ENCODE measurements at regions not wholly inside any gene's neighbourhood (a gene's known extent, or its start where the extent isn't known, plus 50 kb on each side); places are given as distances from the start of the nearest gene placed in this dataset.

DNA sequence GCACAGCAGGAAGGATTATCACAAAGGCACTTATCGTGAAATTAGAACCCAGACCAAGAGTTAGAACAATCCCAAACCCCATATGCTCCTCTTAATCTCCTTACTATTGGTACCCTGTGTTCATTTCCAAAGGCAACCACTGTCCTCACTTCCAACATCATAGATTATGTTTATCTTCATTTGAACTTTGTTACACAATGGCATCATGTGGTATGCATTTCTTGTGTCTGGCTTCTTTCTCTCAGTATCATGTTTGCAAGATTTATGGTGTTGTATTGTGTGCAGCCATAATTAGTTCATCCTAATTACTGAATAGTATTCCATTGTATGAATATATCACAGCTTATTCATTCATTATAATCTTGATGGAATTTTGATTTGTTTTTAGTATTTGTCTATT, 124.6 kb upstream of the SEC61G start:
- Histone ChIP-seq H3K36me3 (ENCODE audit: control insufficient read depth, insufficient read depth, low read length) (no peaks in the 10 kb centered on the region), H3K4me3 (ENCODE audit: low read depth, low read length) (no peak overlapping the region), H3K27me3 (ENCODE audit: control insufficient read depth, insufficient read depth, low read length) (no peaks in the 10 kb centered on the region)
- DNase-seq (ENCODE audit: low read depth) = no peak
- TF ChIP-seq, protein P1, sequence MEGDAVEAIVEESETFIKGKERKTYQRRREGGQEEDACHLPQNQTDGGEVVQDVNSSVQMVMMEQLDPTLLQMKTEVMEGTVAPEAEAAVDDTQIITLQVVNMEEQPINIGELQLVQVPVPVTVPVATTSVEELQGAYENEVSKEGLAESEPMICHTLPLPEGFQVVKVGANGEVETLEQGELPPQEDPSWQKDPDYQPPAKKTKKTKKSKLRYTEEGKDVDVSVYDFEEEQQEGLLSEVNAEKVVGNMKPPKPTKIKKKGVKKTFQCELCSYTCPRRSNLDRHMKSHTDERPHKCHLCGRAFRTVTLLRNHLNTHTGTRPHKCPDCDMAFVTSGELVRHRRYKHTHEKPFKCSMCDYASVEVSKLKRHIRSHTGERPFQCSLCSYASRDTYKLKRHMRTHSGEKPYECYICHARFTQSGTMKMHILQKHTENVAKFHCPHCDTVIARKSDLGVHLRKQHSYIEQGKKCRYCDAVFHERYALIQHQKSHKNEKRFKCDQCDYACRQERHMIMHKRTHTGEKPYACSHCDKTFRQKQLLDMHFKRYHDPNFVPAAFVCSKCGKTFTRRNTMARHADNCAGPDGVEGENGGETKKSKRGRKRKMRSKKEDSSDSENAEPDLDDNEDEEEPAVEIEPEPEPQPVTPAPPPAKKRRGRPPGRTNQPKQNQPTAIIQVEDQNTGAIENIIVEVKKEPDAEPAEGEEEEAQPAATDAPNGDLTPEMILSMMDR (IDR thresholded peaks at IDR 0.05; ENCODE audit: insufficient read depth, low read length, poor library complexity, severe bottlenecking) = no peak

- no peak for DNase-seq (ENCODE audit: low read depth)
- TF ChIP-seq, protein P1 (IDR thresholded peaks at IDR 0.05; ENCODE audit: insufficient read depth, low read length, poor library complexity, severe bottlenecking) = no peak
- Histone ChIP-seq H3K27me3 (ENCODE audit: control insufficient read depth, insufficient read depth, low read length) (no peaks in the 10 kb centered on the region), H3K4me3 (ENCODE audit: low read depth, low read length) (no peak overlapping the region), H3K36me3 (ENCODE audit: control insufficient read depth, insufficient read depth, low read length) (no peaks in the 10 kb centered on the region)
Observed at GRCh38 chr7:54885285-54885684, 126.3 kb upstream of the SEC61G start.

DNA sequence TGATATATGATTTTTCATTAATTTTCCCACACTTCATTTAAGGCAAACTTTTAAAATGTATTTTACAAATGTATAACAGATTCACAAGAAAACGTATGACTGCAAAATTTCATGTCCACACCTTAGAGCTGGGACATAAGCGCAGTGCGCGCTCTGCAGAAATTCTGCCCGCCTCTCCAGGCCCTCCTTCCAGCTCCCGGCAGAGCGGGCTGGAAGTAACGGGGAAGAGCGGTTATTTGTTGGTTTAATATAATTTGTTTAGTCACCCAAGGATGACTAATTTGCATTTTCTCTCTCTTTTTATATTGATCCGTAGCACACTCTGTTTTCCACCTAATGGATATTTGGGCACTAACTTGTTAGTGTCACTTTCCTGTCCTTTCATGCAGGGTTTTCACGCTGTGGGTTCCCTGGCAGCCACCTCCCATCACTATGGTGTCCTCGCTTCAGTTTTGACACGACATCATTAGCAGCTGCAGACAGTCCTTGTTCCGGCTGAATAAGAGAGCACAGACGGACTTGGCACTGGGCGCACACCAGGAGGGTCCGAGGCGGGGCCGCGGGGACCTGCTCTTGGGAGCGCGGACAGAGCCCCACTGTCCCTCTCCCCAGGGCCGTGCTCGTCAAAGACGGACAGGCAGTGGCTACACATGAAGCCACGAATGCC, 129.2 kb upstream of the SEC61G start:
- H3K36me3 ChIP-seq (ENCODE audit: control insufficient read depth, insufficient read depth, low read length) = no peaks in the 10 kb centered on the region
- TF ChIP-seq, protein P1 (IDR thresholded peaks at IDR 0.05; ENCODE audit: insufficient read depth, low read length, poor library complexity, severe bottlenecking) = no peak
- no peaks in the 10 kb centered on the region for H3K27me3 ChIP-seq (ENCODE audit: control insufficient read depth, insufficient read depth, low read length)
- H3K4me3 ChIP-seq (ENCODE audit: low read depth, low read length) = peak overlapping the region; percentile 23
- DNase-seq (ENCODE audit: low read depth) = no peak

DNA sequence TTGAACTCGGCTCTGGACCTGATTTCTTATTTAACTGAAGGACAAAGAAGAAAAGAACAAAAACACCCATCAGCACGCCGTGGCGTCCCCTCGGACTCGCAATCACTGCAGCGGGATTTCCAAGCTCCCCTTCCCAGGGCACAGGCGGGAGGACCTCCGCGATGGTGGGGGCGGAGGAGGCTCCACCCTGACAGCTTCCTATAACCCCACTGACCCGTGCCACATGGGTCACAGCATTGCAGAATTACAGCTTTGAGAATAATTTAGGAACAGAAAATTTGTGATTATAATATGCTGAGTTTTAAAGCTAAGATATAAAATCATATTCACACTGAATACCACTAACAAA, 129.7 kb upstream of the SEC61G start:
- no peaks in the 10 kb centered on the region for H3K27me3 ChIP-seq (ENCODE audit: control insufficient read depth, insufficient read depth, low read length)
- DNase-seq (ENCODE audit: low read depth) = no peak
- TF ChIP-seq, protein P1 (IDR thresholded peaks at IDR 0.05; ENCODE audit: insufficient read depth, low read length, poor library complexity, severe bottlenecking) = no peak
- no peaks in the 10 kb centered on the region for H3K36me3 ChIP-seq (ENCODE audit: control insufficient read depth, insufficient read depth, low read length)
- peak overlapping the region; percentile 23 for H3K4me3 ChIP-seq (ENCODE audit: low read depth, low read length)

DNA sequence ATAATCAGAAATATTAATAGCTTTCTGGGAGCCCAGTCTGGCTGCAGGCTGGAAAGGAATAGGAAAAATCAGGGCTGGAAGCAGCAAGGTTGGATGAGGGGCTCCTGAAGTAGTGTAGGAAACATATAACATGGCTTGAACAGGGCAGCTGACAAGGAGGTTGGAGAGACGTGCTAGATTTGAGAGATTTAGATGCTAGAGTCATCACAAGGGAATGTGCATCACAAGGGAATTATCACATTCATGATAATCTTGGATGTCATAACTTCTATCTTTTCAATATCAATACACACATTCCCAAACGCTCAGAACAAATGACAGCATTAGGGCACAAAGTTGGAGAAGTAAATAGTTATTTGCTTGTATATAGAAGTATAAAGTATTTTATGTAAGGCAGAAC, 120.9 kb upstream of the EGFR start:
- Histone ChIP-seq H3K4me3 (ENCODE audit: low read depth, low read length) (no peak overlapping the region), H3K36me3 (ENCODE audit: control insufficient read depth, insufficient read depth, low read length) (no peaks in the 10 kb centered on the region), H3K27me3 (ENCODE audit: control insufficient read depth, insufficient read depth, low read length) (no peaks in the 10 kb centered on the region)
- no peak for DNase-seq (ENCODE audit: low read depth)
- TF ChIP-seq, protein P1 (IDR thresholded peaks at IDR 0.05; ENCODE audit: insufficient read depth, low read length, poor library complexity, severe bottlenecking) = no peak

GRCh38 chr7:54898659-54899340, 120.0 kb upstream of the EGFR start:
- Histone ChIP-seq H3K36me3 (ENCODE audit: control insufficient read depth, insufficient read depth, low read length) (no peaks in the 10 kb centered on the region), H3K27me3 (ENCODE audit: control insufficient read depth, insufficient read depth, low read length) (no peaks in the 10 kb centered on the region), H3K4me3 (ENCODE audit: low read depth, low read length) (no peak overlapping the region)
- DNase-seq (ENCODE audit: low read depth) = no peak
- TF ChIP-seq, protein P1 (IDR thresholded peaks at IDR 0.05; ENCODE audit: insufficient read depth, low read length, poor library complexity, severe bottlenecking) = no peak
